RWPE1 (cell line): ENCODE measurements at regions not wholly inside any gene's neighbourhood (a gene's known extent, or its start where the extent isn't known, plus 50 kb on each side); places are given as distances from the start of the nearest gene placed in this dataset.

Experiments
- CTCF ChIA-PET: fragments of 350-600 bp; sonication (Branson Sonifier 250); formaldehyde crosslinking; extraction: SDS; loops from one replicate; lab custom pipeline; 2021; lab: Yijun Ruan, JAX
- POLR2A ChIA-PET: fragments of 400-600 bp; formaldehyde crosslinking; extraction: SDS; loops from one replicate; lab custom pipeline; 2020; ENCODE audit warnings: antibody characterized with exemption; ENCODE audit not compliant: low non-redundant PET; lab: Yijun Ruan, JAX
- DNase-seq: peaks from one replicate; pipeline ENCODE4 v3.0.0; 2012; ENCODE audit warnings: low spot score
- H3K27ac ChIP-seq: fragments of 450-650 bp; 2 replicates; pipeline ENCODE4 v1.5.1; 2017
- CTCF ChIP-seq: fragments of 450-650 bp; conservative IDR thresholded peaks from 2 replicates; pipeline ENCODE4 v1.5.1; 2017; ENCODE audit warnings: low read depth, mild to moderate bottlenecking

- no peak for TF ChIP-seq CTCF
- POLR2A ChIA-PET: no interaction called here
- no peak for DNase-seq
- no peak overlapping the region for H3K27ac ChIP-seq
- CTCF ChIA-PET: no interaction called here
These were observed 129.4 kb downstream of the MEX3B start for GRCh38 chr15:81916451-81916850.

GRCh38 chr15:81915990-81916389 lies 129.8 kb downstream of the MEX3B start:
- TF ChIP-seq CTCF: no peak
- CTCF ChIA-PET: no interaction called here
- no peak overlapping the region for H3K27ac ChIP-seq
- POLR2A ChIA-PET: no interaction called here
- no peak for DNase-seq

- no peak for TF ChIP-seq CTCF
- POLR2A ChIA-PET: no interaction called here
- DNase-seq: no peak
- CTCF ChIA-PET: no interaction called here
- no peak overlapping the region for H3K27ac ChIP-seq
These were observed 131.0 kb downstream of the MEX3B start for GRCh38 chr15:81914734-81915256.

GRCh38 chr15:81914333-81914732 lies 131.5 kb downstream of the MEX3B start:
- H3K27ac ChIP-seq: no peak overlapping the region
- ChIA-PET POLR2A (no interaction called here), CTCF (no interaction called here)
- no peak for TF ChIP-seq CTCF
- DNase-seq: no peak

GRCh38 chr15:81911022-81911971 lies 134.5 kb downstream of the MEX3B start:
- TF ChIP-seq CTCF: no peak
- H3K27ac ChIP-seq: no peak overlapping the region
- no peak for DNase-seq
- CTCF ChIA-PET: no interaction called here
- POLR2A ChIA-PET: no interaction called here

- ChIA-PET POLR2A (no interaction called here), CTCF (no interaction called here)
- DNase-seq: no peak
- no peak for TF ChIP-seq CTCF
- no peak overlapping the region for H3K27ac ChIP-seq
These were observed 135.3 kb downstream of the MEX3B start for GRCh38 chr15:81910355-81911021.
